ENCODE measurements at regions not wholly inside any gene's neighbourhood (a gene's known extent, or its start where the extent isn't known, plus 50 kb on each side); places are given as distances from the start of the nearest gene placed in this dataset.

GRCh38 chr3:107217172-107217571 lies 160.1 kb upstream of the CCDC54 start:
- TF ChIP-seq ZNF8 (CRISPR knock-in tag; IDR thresholded peaks at IDR 0.05): peak; percentile 45; the same call in 1 of the 2 replicates
- no peak for TF ChIP-seq BACH2 (CRISPR knock-in tag; IDR thresholded peaks at IDR 0.05; ENCODE audit: borderline replicate concordance)
- peak; percentile 86 for TF ChIP-seq TCF4 (CRISPR knock-in tag; IDR thresholded peaks at IDR 0.05; ENCODE audit: borderline replicate concordance)
- peak; percentile 100 for TF ChIP-seq ISL1 (CRISPR knock-in tag; IDR thresholded peaks at IDR 0.05)
- TF ChIP-seq ZFP3 (CRISPR knock-in tag; IDR thresholded peaks at IDR 0.05): peak; percentile 45; the same call in 1 of the 2 replicates
- peak; percentile 99 for TF ChIP-seq ZC3H10 (CRISPR knock-in tag; IDR thresholded peaks at IDR 0.05)
- TF ChIP-seq TSHZ2 (CRISPR knock-in tag; IDR thresholded peaks at IDR 0.05): no peak
- TF ChIP-seq SNAI2 (CRISPR knock-in tag; IDR thresholded peaks at IDR 0.05): no peak
- TF ChIP-seq OSR1 (CRISPR knock-in tag; IDR thresholded peaks at IDR 0.05): no peak
- TF ChIP-seq PPARA (CRISPR knock-in tag; IDR thresholded peaks at IDR 0.05; ENCODE audit: borderline replicate concordance): no peak
- TF ChIP-seq RARB (CRISPR knock-in tag; IDR thresholded peaks at IDR 0.05): peak; percentile 95
- TF ChIP-seq TOX (CRISPR knock-in tag; IDR thresholded peaks at IDR 0.05; ENCODE audit: borderline replicate concordance): peak; percentile 90
- no peak; the same call in 1 of the 2 replicates for TF ChIP-seq CSDC2 (CRISPR knock-in tag; IDR thresholded peaks at IDR 0.05)
- peak; percentile 96 for TF ChIP-seq GLIS3 (CRISPR knock-in tag; IDR thresholded peaks at IDR 0.05)
- peak; percentile 93 for TF ChIP-seq ESRRG (CRISPR knock-in tag; IDR thresholded peaks at IDR 0.05)
- no peak for TF ChIP-seq ZNF70 (CRISPR knock-in tag; IDR thresholded peaks at IDR 0.05)
- TF ChIP-seq ARNTL (CRISPR knock-in tag; IDR thresholded peaks at IDR 0.05; ENCODE audit: borderline replicate concordance, low read depth): no peak
- peak; percentile 90; the same call in 1 of the 2 replicates for TF ChIP-seq POU6F1 (CRISPR knock-in tag; IDR thresholded peaks at IDR 0.05; ENCODE audit: borderline replicate concordance, low read depth)
- no peak for TF ChIP-seq ZFP30 (CRISPR knock-in tag; IDR thresholded peaks at IDR 0.05)
- peak; percentile 99 for TF ChIP-seq CSRNP3 (CRISPR knock-in tag; IDR thresholded peaks at IDR 0.05)
- TF ChIP-seq ZNF565 (CRISPR knock-in tag; conservative IDR thresholded peaks at IDR 0.05; ENCODE audit: low read depth): peak; percentile 57; the same call in 1 of the 2 replicates
- TF ChIP-seq CREB5 (CRISPR knock-in tag; IDR thresholded peaks at IDR 0.05; ENCODE audit: low read depth): peak; percentile 100
- TF ChIP-seq PATZ1 (CRISPR knock-in tag; IDR thresholded peaks at IDR 0.05; ENCODE audit: borderline replicate concordance): peak; percentile 99
- peak; percentile 90 for ATAC-seq

GRCh38 chr3:107218864-107219269 lies 158.4 kb upstream of the CCDC54 start:
- no peak for ATAC-seq
- TF ChIP-seq ESRRG (CRISPR knock-in tag; IDR thresholded peaks at IDR 0.05): no peak
- no peak for TF ChIP-seq ZFP3 (CRISPR knock-in tag; IDR thresholded peaks at IDR 0.05)
- TF ChIP-seq ZNF8 (CRISPR knock-in tag; IDR thresholded peaks at IDR 0.05): no peak
- no peak for TF ChIP-seq PPARA (CRISPR knock-in tag; IDR thresholded peaks at IDR 0.05; ENCODE audit: borderline replicate concordance)
- no peak for TF ChIP-seq ZNF565 (CRISPR knock-in tag; conservative IDR thresholded peaks at IDR 0.05; ENCODE audit: low read depth)
- TF ChIP-seq BACH2 (CRISPR knock-in tag; IDR thresholded peaks at IDR 0.05; ENCODE audit: borderline replicate concordance): no peak
- no peak for TF ChIP-seq CSRNP3 (CRISPR knock-in tag; IDR thresholded peaks at IDR 0.05)
- no peak for TF ChIP-seq TOX (CRISPR knock-in tag; IDR thresholded peaks at IDR 0.05; ENCODE audit: borderline replicate concordance)
- TF ChIP-seq ZNF70 (CRISPR knock-in tag; IDR thresholded peaks at IDR 0.05): no peak
- TF ChIP-seq SNAI2 (CRISPR knock-in tag; IDR thresholded peaks at IDR 0.05): peak; percentile 20; the same call in 1 of the 2 replicates
- TF ChIP-seq ZC3H10 (CRISPR knock-in tag; IDR thresholded peaks at IDR 0.05): no peak
- TF ChIP-seq RARB (CRISPR knock-in tag; IDR thresholded peaks at IDR 0.05): no peak
- no peak for TF ChIP-seq POU6F1 (CRISPR knock-in tag; IDR thresholded peaks at IDR 0.05; ENCODE audit: borderline replicate concordance, low read depth)
- no peak for TF ChIP-seq GLIS3 (CRISPR knock-in tag; IDR thresholded peaks at IDR 0.05)
- no peak for TF ChIP-seq OSR1 (CRISPR knock-in tag; IDR thresholded peaks at IDR 0.05)
- 0 out of 2 replicates have a peak, but pooled peaks have one; percentile 40 for TF ChIP-seq CSDC2 (CRISPR knock-in tag; IDR thresholded peaks at IDR 0.05)

Data from SK-N-SH treated with all-trans-retinoic acid at 6 μM for 48 hours (cell line).